ENCODE measurements at regions not wholly inside any gene's neighbourhood (a gene's known extent, or its start where the extent isn't known, plus 50 kb on each side); places are given as distances from the start of the nearest gene placed in this dataset.

GRCh38 chr2:160609346-160609745 lies 115.7 kb upstream of the RBMS1 start:
- ChIA-PET CTCF (no interaction called here), POLR2A (no interaction called here)
- TF ChIP-seq NFIC (IDR thresholded peaks at IDR 0.05; ENCODE audit: borderline replicate concordance) (no peak), GABPA (IDR thresholded peaks at IDR 0.05; ENCODE audit: low read depth) (no peak), USF2 (IDR thresholded peaks at IDR 0.05; ENCODE audit: borderline replicate concordance, low read depth, low read length) (no peak), RFX5 (IDR thresholded peaks at IDR 0.05; ENCODE audit: low read length) (no peak), TCF12 (IDR thresholded peaks at IDR 0.05) (no peak), ELF1 (IDR thresholded peaks at IDR 0.05) (no peak), MAX (IDR thresholded peaks at IDR 0.05; ENCODE audit: low read depth) (no peak), RAD21 (IDR thresholded peaks at IDR 0.05; ENCODE audit: low read length) (no peak), RCOR1 (IDR thresholded peaks at IDR 0.05; ENCODE audit: low read length) (no peak), MEF2A (IDR thresholded peaks at IDR 0.05; ENCODE audit: borderline replicate concordance, low read depth) (no peak), USF1 (IDR thresholded peaks at IDR 0.05; ENCODE audit: borderline replicate concordance, low read depth) (no peak), YY1 (IDR thresholded peaks at IDR 0.05; ENCODE audit: low read depth) (no peak)
- Histone ChIP-seq H3K9me3 (no peaks in the 10 kb centered on the region), H4K20me1 (ENCODE audit: insufficient read depth) (no peaks in the 10 kb centered on the region), H3K36me3 (replicated peaks in 1 of 2; ENCODE audit: control insufficient read depth in 1 of 2, insufficient read depth in 2 of 2, low read length in 1 of 2) (no peaks in the 10 kb centered on the region), H3K4me1 (ENCODE audit: control insufficient read depth in 1 of 2, insufficient read depth in 2 of 2, low read depth in 1 of 2, low read length in 1 of 2) (peaks cover 22% of the 10 kb centered on the region in 2 experiments; a peak in 3 of 4 replicates), H3K79me2 (ENCODE audit: insufficient read depth) (no peaks in the 10 kb centered on the region), H3F3A (replicated peaks; ENCODE audit: insufficient read depth) (no peaks in the 10 kb centered on the region), H3K4me3 (ENCODE audit: low read depth in 2 of 2, low read length in 1 of 2) (no peak overlapping the region), H3K9me2 (no peaks in the 10 kb centered on the region), H3K9ac (no peak overlapping the region), H3K27ac (ENCODE audit: low read depth in 2 of 2, low read length in 1 of 2) (no peak overlapping the region), H3K27me3 (ENCODE audit: insufficient read depth) (no peaks in the 10 kb centered on the region), H3K4me2 (no peak overlapping the region), H2AFZ (ENCODE audit: low read depth) (no peak overlapping the region)
- no peak for DNase-seq
- WGBS (ENCODE audit: low lambda C conversion rate) = 69% methylated on average over 1 of the region's 1 CpG

- TF ChIP-seq POLR2AphosphoS5 (IDR thresholded peaks at IDR 0.05; ENCODE audit: low read depth, low read length) = no peak
- no peak for TF ChIP-seq RAD21 (IDR thresholded peaks at IDR 0.05; ENCODE audit: low read length)
- TF ChIP-seq NFIC (IDR thresholded peaks at IDR 0.05; ENCODE audit: borderline replicate concordance) = no peak
- TF ChIP-seq GATA2 (CRISPR knock-in tag; IDR thresholded peaks at IDR 0.05) = no peak
- no peak for TF ChIP-seq GABPA (IDR thresholded peaks at IDR 0.05; ENCODE audit: low read depth)
- TF ChIP-seq USF2 (IDR thresholded peaks at IDR 0.05; ENCODE audit: borderline replicate concordance, low read depth, low read length) = no peak
- no peak for TF ChIP-seq NRF1 (IDR thresholded peaks at IDR 0.05; ENCODE audit: low read depth, low read length)
- TF ChIP-seq YY1 (IDR thresholded peaks at IDR 0.05; ENCODE audit: low read depth) = no peak
- no peak for TF ChIP-seq SIN3A (IDR thresholded peaks at IDR 0.05; ENCODE audit: borderline replicate concordance, low read depth, low read length)
- TF ChIP-seq FOXJ3 (CRISPR knock-in tag; IDR thresholded peaks at IDR 0.05) = no peak
- TF ChIP-seq MXI1 (IDR thresholded peaks at IDR 0.05; ENCODE audit: low read depth, low read length) = no peak
- TF ChIP-seq IRF3 (IDR thresholded peaks at IDR 0.05; ENCODE audit: low read depth, low read length) = no peak
- no peak for TF ChIP-seq RFX5 (IDR thresholded peaks at IDR 0.05; ENCODE audit: low read length)
- no peak for TF ChIP-seq FOSL2 (IDR thresholded peaks at IDR 0.05; ENCODE audit: borderline replicate concordance, low read depth)
- TF ChIP-seq TCF12 (IDR thresholded peaks at IDR 0.05) = no peak
- Histone ChIP-seq H3K27ac (ENCODE audit: low read depth in 2 of 2, low read length in 1 of 2) (no peak overlapping the region), H3K4me3 (ENCODE audit: low read depth in 2 of 2, low read length in 1 of 2) (no peak overlapping the region), H3K9me2 (no peaks in the 10 kb centered on the region), H3K36me3 (replicated peaks in 1 of 2; ENCODE audit: control insufficient read depth in 1 of 2, insufficient read depth in 2 of 2, low read length in 1 of 2) (no peaks in the 10 kb centered on the region), H4K20me1 (ENCODE audit: insufficient read depth) (no peaks in the 10 kb centered on the region), H2AFZ (ENCODE audit: low read depth) (no peak overlapping the region), H3K4me2 (no peak overlapping the region), H3K79me2 (ENCODE audit: insufficient read depth) (no peaks in the 10 kb centered on the region), H3K4me1 (ENCODE audit: control insufficient read depth in 1 of 2, insufficient read depth in 2 of 2, low read depth in 1 of 2, low read length in 1 of 2) (peaks cover 22% of the 10 kb centered on the region in 2 experiments; a peak in 3 of 4 replicates), H3K9ac (no peak overlapping the region), H3F3A (replicated peaks; ENCODE audit: insufficient read depth) (no peaks in the 10 kb centered on the region), H3K27me3 (ENCODE audit: insufficient read depth) (no peaks in the 10 kb centered on the region), H3K9me3 (no peaks in the 10 kb centered on the region)
- no peak for DNase-seq
- ChIA-PET CTCF (no interaction called here), POLR2A (no interaction called here)
- 98% methylated on average over 2 of the region's 2 CpGs for WGBS (ENCODE audit: low lambda C conversion rate)
Observed at GRCh38 chr2:160610041-160610440, 116.4 kb upstream of the RBMS1 start.

Data from SK-N-SH (cell line).